Nephron progenitor cell (in vitro differentiated cells): ENCODE measurements at regions not wholly inside any gene's neighbourhood (a gene's known extent, or its start where the extent isn't known, plus 50 kb on each side); places are given as distances from the start of the nearest gene placed in this dataset.
"Not testable (repeated sequence)": the region's sequence is repeated elsewhere in the genome, so short reads cannot be mapped to it uniquely, and the experiment has no call there.

Experiments used
- DNase-seq: peaks from one replicate; pipeline ENCODE4 v3.0.0; 2021
- H3K27ac Mint-ChIP-seq: 2 replicates; pipeline ENCODE4 v1.8.0; 2021; ENCODE audit warnings: mild to moderate bottlenecking, moderate library complexity, mixed read lengths
- H3K27me3 Mint-ChIP-seq: 2 replicates; pipeline ENCODE4 v1.8.0; 2021; ENCODE audit warnings: mild to moderate bottlenecking, low read depth, mixed read lengths; ENCODE audit not compliant: poor library complexity
- H3K36me3 Mint-ChIP-seq: 2 replicates; pipeline ENCODE4 v1.8.0; 2021; ENCODE audit warnings: low read depth, mixed read lengths
- H3K4me1 Mint-ChIP-seq: 2 replicates; pipeline ENCODE4 v1.8.0; 2021; ENCODE audit warnings: mixed read lengths
- H3K4me3 Mint-ChIP-seq: 2 replicates; pipeline ENCODE4 v1.8.0; 2021; ENCODE audit warnings: mild to moderate bottlenecking, moderate library complexity, mixed read lengths
- H3K9me3 Mint-ChIP-seq: 2 replicates; pipeline ENCODE4 v1.8.0; 2021; ENCODE audit warnings: mild to moderate bottlenecking, moderate library complexity, mixed read lengths
- TF ChIP-seq, protein P1 (sequence below): fragments of 200-600 bp; sonication (generic); IDR thresholded peaks from 2 replicates; pipeline ENCODE4 v1.5.0; 2021; ENCODE audit warnings: antibody characterized with exemption

DNA sequence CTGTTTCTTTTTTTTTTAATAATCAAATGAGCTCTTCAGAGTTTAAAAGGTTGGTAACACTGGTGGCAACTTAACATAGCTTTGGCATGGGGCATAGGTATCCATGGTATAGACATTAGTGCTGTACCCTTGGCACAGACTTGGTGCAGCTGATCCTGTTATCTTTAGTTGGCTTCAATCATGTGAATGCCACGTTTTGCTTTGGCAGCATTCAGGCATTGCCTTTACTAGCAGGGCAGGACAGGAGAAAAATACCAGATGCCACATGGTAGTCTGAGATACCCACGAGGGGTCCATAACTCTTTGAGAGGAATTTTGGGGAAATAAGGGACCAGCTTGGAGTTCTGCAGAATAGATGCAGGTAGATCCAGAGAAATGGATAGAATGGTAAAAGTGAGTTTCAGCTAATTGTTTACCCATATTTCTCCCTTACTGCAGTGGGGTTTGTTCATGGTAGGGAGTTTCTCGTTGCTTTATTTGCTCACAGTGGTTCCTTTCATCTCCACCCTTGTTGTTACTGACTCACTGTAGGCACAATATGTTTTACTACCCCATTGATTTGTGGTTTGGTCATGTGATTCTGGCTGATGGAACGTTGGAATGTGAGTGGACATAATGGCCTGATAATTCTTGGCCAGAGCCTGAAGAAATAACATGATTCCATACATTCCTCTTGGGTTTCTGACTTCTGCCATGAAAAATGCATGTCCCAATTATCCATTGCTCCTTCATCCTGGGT, 342.7 kb downstream of the GLUD2 start:
- no peak for DNase-seq
- Mint-ChIP-seq H3K36me3 (no peaks in the 10 kb centered on the region), H3K27me3 (no peaks in the 10 kb centered on the region), H3K4me3 (no peak overlapping the region), H3K9me3 (peaks cover 14% of the 10 kb centered on the region), H3K27ac (no peak overlapping the region), H3K4me1 (no peaks in the 10 kb centered on the region)
- TF ChIP-seq, protein P1, sequence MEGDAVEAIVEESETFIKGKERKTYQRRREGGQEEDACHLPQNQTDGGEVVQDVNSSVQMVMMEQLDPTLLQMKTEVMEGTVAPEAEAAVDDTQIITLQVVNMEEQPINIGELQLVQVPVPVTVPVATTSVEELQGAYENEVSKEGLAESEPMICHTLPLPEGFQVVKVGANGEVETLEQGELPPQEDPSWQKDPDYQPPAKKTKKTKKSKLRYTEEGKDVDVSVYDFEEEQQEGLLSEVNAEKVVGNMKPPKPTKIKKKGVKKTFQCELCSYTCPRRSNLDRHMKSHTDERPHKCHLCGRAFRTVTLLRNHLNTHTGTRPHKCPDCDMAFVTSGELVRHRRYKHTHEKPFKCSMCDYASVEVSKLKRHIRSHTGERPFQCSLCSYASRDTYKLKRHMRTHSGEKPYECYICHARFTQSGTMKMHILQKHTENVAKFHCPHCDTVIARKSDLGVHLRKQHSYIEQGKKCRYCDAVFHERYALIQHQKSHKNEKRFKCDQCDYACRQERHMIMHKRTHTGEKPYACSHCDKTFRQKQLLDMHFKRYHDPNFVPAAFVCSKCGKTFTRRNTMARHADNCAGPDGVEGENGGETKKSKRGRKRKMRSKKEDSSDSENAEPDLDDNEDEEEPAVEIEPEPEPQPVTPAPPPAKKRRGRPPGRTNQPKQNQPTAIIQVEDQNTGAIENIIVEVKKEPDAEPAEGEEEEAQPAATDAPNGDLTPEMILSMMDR, result no peak

DNA sequence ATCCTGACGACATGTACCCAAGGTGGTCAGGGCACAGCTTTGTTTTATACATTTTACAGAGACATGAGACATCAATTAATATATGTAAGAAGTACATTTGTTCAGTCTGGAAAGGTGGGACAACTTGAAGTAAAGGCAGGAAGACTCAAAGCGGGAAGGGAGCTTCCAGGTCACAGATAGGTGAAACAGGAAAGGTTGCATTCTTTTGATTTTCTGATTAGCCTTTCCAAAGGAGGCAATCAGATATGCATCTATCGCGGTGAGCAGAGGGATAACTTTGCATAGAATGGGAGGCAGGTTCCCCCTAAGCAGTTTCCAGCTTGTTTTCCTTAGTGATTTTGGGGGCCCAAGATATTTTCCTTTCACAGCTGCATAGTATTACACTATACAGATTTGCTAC, 358.4 kb downstream of the GLUD2 start:
- Mint-ChIP-seq H3K9me3 (peaks cover 14% of the 10 kb centered on the region), H3K27ac (no peak overlapping the region), H3K27me3 (no peaks in the 10 kb centered on the region), H3K4me1 (no peaks in the 10 kb centered on the region), H3K36me3 (no peaks in the 10 kb centered on the region), H3K4me3 (no peak overlapping the region)
- DNase-seq, result no peak
- TF ChIP-seq, protein P1, result no peak

DNA sequence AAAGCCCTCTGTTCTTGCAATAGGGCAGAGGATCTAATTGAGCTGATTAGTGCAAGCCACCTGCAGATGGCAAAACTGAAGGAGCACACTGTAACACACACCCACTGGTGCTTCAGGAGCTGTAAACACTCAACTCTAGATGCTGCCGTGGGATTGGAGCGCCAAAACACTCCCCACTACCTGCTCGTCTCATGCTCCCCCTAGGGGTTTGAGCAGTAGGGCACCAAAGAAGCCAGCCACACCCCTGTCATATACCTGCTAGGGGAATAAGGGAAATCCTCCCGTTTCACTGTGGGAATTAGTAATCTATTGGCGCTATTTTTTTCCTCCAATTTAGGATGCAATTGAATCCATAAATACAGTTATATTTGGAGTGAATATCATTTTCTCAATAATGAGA, 360.2 kb downstream of the GLUD2 start:
- no peak for DNase-seq
- H3K36me3 Mint-ChIP-seq, result no peaks in the 10 kb centered on the region
- TF ChIP-seq, protein P1, result no peak
- H3K27me3 Mint-ChIP-seq, result no peaks in the 10 kb centered on the region
- H3K27ac Mint-ChIP-seq, result no peak overlapping the region
- H3K4me1 Mint-ChIP-seq, result no peaks in the 10 kb centered on the region
- H3K9me3 Mint-ChIP-seq, result peaks cover 26% of the 10 kb centered on the region
- no peak overlapping the region for H3K4me3 Mint-ChIP-seq

DNA sequence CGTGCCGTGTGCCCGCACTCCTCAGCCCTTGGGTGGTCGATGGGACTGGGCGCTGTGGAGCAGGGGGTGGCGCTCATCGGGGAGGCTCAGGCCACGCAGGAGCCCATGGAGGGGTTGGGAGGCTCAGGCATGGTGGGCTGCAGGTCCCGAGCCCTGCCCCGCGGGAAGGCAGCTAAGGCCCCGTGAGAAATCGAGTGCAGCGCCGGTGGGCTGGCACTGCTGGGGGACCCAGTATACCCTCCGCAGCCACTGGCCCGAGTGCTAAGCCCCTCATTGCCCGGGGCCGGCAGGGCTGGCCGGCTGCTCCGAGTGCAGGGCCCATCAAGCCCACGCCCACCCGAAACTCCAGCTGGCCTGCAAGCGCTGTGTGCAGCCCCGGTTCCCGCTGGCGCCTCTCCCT, 384.1 kb downstream of the GLUD2 start:
- H3K27ac Mint-ChIP-seq, H3K4me1 Mint-ChIP-seq, DNase-seq, H3K4me3 Mint-ChIP-seq, H3K27me3 Mint-ChIP-seq, H3K36me3 Mint-ChIP-seq: not testable (repeated sequence)
- H3K9me3 Mint-ChIP-seq, result peaks cover 39% of the 10 kb centered on the region

DNA sequence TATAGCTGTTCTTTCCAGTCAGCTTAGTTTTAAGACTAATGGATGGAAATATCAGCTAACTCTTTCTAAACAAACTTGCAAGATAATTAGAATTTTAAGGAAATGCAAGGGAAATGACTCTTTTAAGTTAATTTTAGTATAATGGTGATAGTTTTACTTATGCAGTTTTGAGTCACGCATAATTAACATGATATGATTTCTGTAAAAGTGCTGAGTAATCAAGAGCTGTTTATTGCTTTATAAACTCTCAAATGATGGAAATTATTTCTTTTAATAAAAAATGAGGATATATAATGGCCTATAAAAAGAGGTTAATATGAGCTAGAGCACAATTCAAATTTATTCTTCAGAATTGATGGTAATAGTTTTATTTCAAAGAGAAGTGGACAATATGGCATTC, 385.9 kb downstream of the GLUD2 start:
- Mint-ChIP-seq H3K36me3 (no peaks in the 10 kb centered on the region), H3K9me3 (peaks cover 48% of the 10 kb centered on the region)

DNA sequence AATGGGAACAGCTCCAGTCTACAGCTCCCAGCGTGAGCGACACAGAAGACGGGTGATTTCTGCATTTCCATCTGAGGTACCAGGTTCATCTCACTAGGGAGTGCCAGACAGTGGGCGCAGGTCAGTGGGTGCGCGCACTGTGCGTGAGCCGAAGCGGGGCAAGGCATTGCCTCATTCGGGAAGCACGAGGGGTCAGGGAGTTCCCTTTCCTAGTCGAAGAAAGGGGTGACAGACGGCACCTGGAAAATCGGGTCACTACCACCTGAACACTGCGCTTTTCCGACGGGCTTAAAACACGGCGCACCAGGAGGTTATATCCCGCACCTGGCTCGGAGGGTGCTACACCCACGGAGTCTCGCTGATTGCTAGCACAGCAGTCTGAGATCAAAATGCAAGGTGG, 390.3 kb downstream of the GLUD2 start:
- not testable (repeated sequence) for H3K27ac Mint-ChIP-seq, H3K27me3 Mint-ChIP-seq, DNase-seq, H3K36me3 Mint-ChIP-seq, H3K4me3 Mint-ChIP-seq, H3K4me1 Mint-ChIP-seq
- H3K9me3 Mint-ChIP-seq, result peaks cover 39% of the 10 kb centered on the region

More for the DNA sequence above, 385.9 kb downstream of the GLUD2 start:
- TF ChIP-seq, protein P1, result no peak
- Mint-ChIP-seq H3K4me3 (no peak overlapping the region), H3K27ac (no peak overlapping the region), H3K27me3 (no peaks in the 10 kb centered on the region), H3K4me1 (no peaks in the 10 kb centered on the region)
- no peak for DNase-seq

DNA sequence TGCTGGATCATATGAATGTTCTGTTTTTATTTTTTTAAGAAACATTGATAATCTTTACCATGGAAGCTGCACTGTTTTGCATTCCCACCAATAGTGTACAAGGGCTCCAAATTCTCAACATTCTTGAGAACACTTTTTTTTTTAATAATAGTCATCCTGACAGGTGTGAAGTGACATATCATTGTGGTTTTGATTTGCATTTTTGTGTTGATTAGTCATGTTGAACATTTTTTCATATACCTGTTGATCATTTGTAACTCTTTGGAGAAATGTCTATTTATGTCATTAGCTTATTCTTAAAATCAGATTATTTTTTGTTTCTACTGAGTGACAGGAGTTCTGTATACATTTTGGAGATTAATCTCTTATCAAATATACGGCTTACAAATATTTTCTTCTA, 408.5 kb downstream of the GLUD2 start:
- Mint-ChIP-seq H3K27me3 (peaks cover 4% of the 10 kb centered on the region), H3K27ac (no peak overlapping the region), H3K4me3 (no peak overlapping the region), H3K4me1 (no peaks in the 10 kb centered on the region), H3K36me3 (no peaks in the 10 kb centered on the region), H3K9me3 (peaks cover 14% of the 10 kb centered on the region)
- TF ChIP-seq, protein P1, result no peak
- no peak for DNase-seq
